ENCODE measurements at regions not wholly inside any gene's neighbourhood (a gene's known extent, or its start where the extent isn't known, plus 50 kb on each side); places are given as distances from the start of the nearest gene placed in this dataset.
"Not testable (repeated sequence)": the region's sequence is repeated elsewhere in the genome, so short reads cannot be mapped to it uniquely, and the experiment has no call there.

GRCh38 chr2:111569356-111570199 lies 314.4 kb downstream of the ANAPC1 start:
- TF ChIP-seq CTCF (IDR thresholded peaks at IDR 0.05); POLR2AphosphoS5 (IDR thresholded peaks at IDR 0.05; ENCODE audit: low read depth, low read length); SIN3A (IDR thresholded peaks at IDR 0.05; ENCODE audit: borderline replicate concordance, insufficient read depth, low read depth, low read length): not testable (repeated sequence)
